Body of pancreas (tissue), 4 donors: ENCODE measurements at regions not wholly inside any gene's neighbourhood (a gene's known extent, or its start where the extent isn't known, plus 50 kb on each side); places are given as distances from the start of the nearest gene placed in this dataset.
"Not testable (repeated sequence)": the region's sequence is repeated elsewhere in the genome, so short reads cannot be mapped to it uniquely, and the experiment has no call there.

Source experiments
- ATAC-seq: fragments of 150-250 bp; one replicate; pipeline ENCODE4 v1.9.1; 2016
- DNase-seq, 4 donors: peaks; one replicate each; pipeline ENCODE4 v3.0.0-alpha.2; 2019
- H3K27ac ChIP-seq, 4 donors: fragments of 200-600 bp; sonication (generic); 1 replicate in 3 of 4; 2 replicates in 1 of 4; pipeline versions ENCODE4 v1.5.1 to v1.6.1; 2016 to 2019; ENCODE audit warnings: mild to moderate bottlenecking in 1 of 4, mixed read lengths in 1 of 4, moderate library complexity in 1 of 4
- H3K27me3 ChIP-seq, 2 donors: fragments of 200-600 bp; sonication (generic); one replicate each; pipeline ENCODE4 v1.6.0; 2016; ENCODE audit warnings: mild to moderate bottlenecking in 1 of 2
- H3K36me3 ChIP-seq, 2 donors: fragments of 200-600 bp; sonication (generic); replicated peaks in 1 of 2; 2 replicates each; pipeline ENCODE4 v1.5.1; 2016; ENCODE audit warnings: low read depth in 2 of 2; ENCODE audit not compliant: insufficient read depth in 1 of 2
- H3K4me1 ChIP-seq: fragments of 200-600 bp; sonication (generic); one replicate; pipeline ENCODE4 v1.6.0; 2016
- H3K4me3 ChIP-seq, 2 donors: fragments of 200-600 bp; sonication (generic); 1 replicate in 1 of 2; 2 replicates in 1 of 2; pipeline ENCODE4 v1.5.1; 2016 to 2019
- H3K9me3 ChIP-seq, 3 donors: fragments of 200-600 bp; sonication (generic); 1 replicate in 2 of 3; 2 replicates in 1 of 3; pipeline ENCODE4 v1.5.1; 2016
- CTCF ChIP-seq, 7 experiments: fragments of 450-650 bp in 4 of 7; fragments of 200-600 bp in 3 of 7; sonication (generic) in 3 of 7; IDR thresholded peaks; one replicate each; pipeline ENCODE4 v1.5.1; 2016 to 2019; ENCODE audit warnings: antibody characterized with exemption in 7 of 7
- POLR2A ChIP-seq, 3 donors: fragments of 450-650 bp; IDR thresholded peaks; one replicate each; pipeline ENCODE4 v1.6.1; 2016; ENCODE audit warnings: antibody characterized with exemption in 3 of 3, mild to moderate bottlenecking in 2 of 3
- WGBS, 2 donors: methylation state at CpG; one replicate each; pipeline ENCODE4 v1.1.5; 2017; 5-methylcytosine and 5-hydroxymethylcytosine counted together
- intact Hi-C: fragments of 100-400 bp; cut with DNase I; formaldehyde crosslinking; loops from one replicate; pipeline ENCODE4 v1.15.1; 2023

- WGBS, 2 donors, result 49 to 60% methylated on average over 2 of the region's 2 CpGs
- Histone ChIP-seq H3K27ac (no peak overlapping the region), H3K27me3 (no peaks in the 10 kb centered on the region), H3K4me1 (no peaks in the 10 kb centered on the region), H3K9me3 (no peaks in the 10 kb centered on the region), H3K4me3 (no peak overlapping the region), H3K36me3 (no peaks in the 10 kb centered on the region)
- TF ChIP-seq POLR2A (IDR thresholded peaks at IDR 0.05) (no peak), CTCF (IDR thresholded peaks at IDR 0.05) (no peak)
- intact Hi-C loops, result no loop called here
- no peak for ATAC-seq
- DNase-seq, result no peak
Observed at GRCh38 chr13:44710576-44710975, 134.4 kb upstream of the TSC22D1 start.

GRCh38 chr13:44704811-44705210, 128.7 kb upstream of the TSC22D1 start:
- 89% methylated on average over 3 of the region's 3 CpGs for whole genome bisulfite sequencing, 2 donors
- H3K4me3 ChIP-seq, H3K9me3 ChIP-seq, H3K4me1 ChIP-seq, H3K36me3 ChIP-seq, H3K27me3 ChIP-seq, H3K27ac ChIP-seq, ATAC-seq, intact Hi-C loops, DNase-seq: not testable (repeated sequence)

GRCh38 chr13:44703371-44703770, 127.2 kb upstream of the TSC22D1 start:
- intact Hi-C loops, result no loop called here
- Histone ChIP-seq H3K27ac (no peak overlapping the region), H3K4me1 (no peaks in the 10 kb centered on the region), H3K27me3 (no peaks in the 10 kb centered on the region), H3K36me3 (no peaks in the 10 kb centered on the region), H3K9me3 (no peaks in the 10 kb centered on the region), H3K4me3 (no peak overlapping the region)
- no peak for TF ChIP-seq CTCF (IDR thresholded peaks at IDR 0.05)
- no peak for TF ChIP-seq POLR2A (IDR thresholded peaks at IDR 0.05)
- ATAC-seq (no peak), DNase-seq (no peak)
- WGBS, 2 donors, result 82 to 83% methylated on average over 3 of the region's 3 CpGs

- DNase-seq (no peak), ATAC-seq (no peak)
- TF ChIP-seq POLR2A (IDR thresholded peaks at IDR 0.05) (no peak), CTCF (IDR thresholded peaks at IDR 0.05) (no peak)
- WGBS, 2 donors, result 68 to 78% methylated on average over 7 of the region's 7 CpGs
- no peak overlapping the region for H3K4me3 ChIP-seq
- H3K27ac ChIP-seq, result no peak overlapping the region
- no peaks in the 10 kb centered on the region for H3K27me3 ChIP-seq
- no peaks in the 10 kb centered on the region for H3K9me3 ChIP-seq
- no peaks in the 10 kb centered on the region for H3K36me3 ChIP-seq
- intact Hi-C loops, result no loop called here
- H3K4me1 ChIP-seq, result no peaks in the 10 kb centered on the region
Observed at GRCh38 chr13:44698066-44698465, 121.9 kb upstream of the TSC22D1 start.

- no peak for ATAC-seq
- intact Hi-C loops, result no loop called here
- TF ChIP-seq CTCF (IDR thresholded peaks at IDR 0.05), result no peak
- no peak for TF ChIP-seq POLR2A (IDR thresholded peaks at IDR 0.05)
Observed at GRCh38 chr13:44697058-44697457, 120.9 kb upstream of the TSC22D1 start.

More at GRCh38 chr13:44697058-44697457, 120.9 kb upstream of the TSC22D1 start:
- Histone ChIP-seq H3K27ac (no peak overlapping the region), H3K9me3 (no peaks in the 10 kb centered on the region), H3K4me3 (no peak overlapping the region), H3K36me3 (no peaks in the 10 kb centered on the region), H3K27me3 (no peaks in the 10 kb centered on the region), H3K4me1 (no peaks in the 10 kb centered on the region)
- 42 to 62% methylated on average over 1 of the region's 1 CpG for WGBS, 2 donors
- no peak for DNase-seq
